SH-SY5Y (cell line): ENCODE measurements at regions not wholly inside any gene's neighbourhood (a gene's known extent, or its start where the extent isn't known, plus 50 kb on each side); places are given as distances from the start of the nearest gene placed in this dataset.

ENCODE experiments used
- GATA2 ChIP-seq: IDR thresholded peaks from 2 replicates; pipeline ENCODE4 v1.6.1; 2011; ENCODE audit warnings: mild to moderate bottlenecking, low read depth, low read length
- GATA3 ChIP-seq: IDR thresholded peaks from 2 replicates; pipeline ENCODE4 v1.6.1; 2011; ENCODE audit warnings: low read depth, mild to moderate bottlenecking, low read length, moderate library complexity

- no peak for TF ChIP-seq GATA2
- no peak for TF ChIP-seq GATA3
These were observed 199.9 kb upstream of the JUN start for GRCh38 chr1:58983633-58984245.
